Smooth muscle cell (in vitro differentiated cells): ENCODE measurements at regions not wholly inside any gene's neighbourhood (a gene's known extent, or its start where the extent isn't known, plus 50 kb on each side); places are given as distances from the start of the nearest gene placed in this dataset.
A peak's percentile ranks its signal among the peaks of the same experiment; 100 is the strongest.

Experiments used
- DNase-seq: peaks from one replicate; lab custom pipeline; 2025; ENCODE audit not compliant: unreplicated experiment; lab: John Stamatoyannopoulos, UW
- H2AFZ ChIP-seq: fragments of 200-600 bp; sonication (generic); 2 replicates; pipeline ENCODE4 v1.6.0; 2016; ENCODE audit warnings: antibody characterized with exemption, low read depth, mild to moderate bottlenecking
- H3F3A ChIP-seq: fragments of 200-600 bp; sonication (generic); 2 replicates; pipeline ENCODE4 v1.6.0; 2017; ENCODE audit warnings: antibody characterized with exemption, low read depth
- H3K27ac ChIP-seq: fragments of 200-600 bp; sonication (generic); 2 replicates; pipeline ENCODE4 v1.5.1; 2016; ENCODE audit warnings: low read depth, mild to moderate bottlenecking
- H3K27me3 ChIP-seq: fragments of 200-600 bp; sonication (generic); 2 replicates; pipeline ENCODE4 v1.6.1; 2016; ENCODE audit warnings: low read depth, mild to moderate bottlenecking
- H3K36me3 ChIP-seq: fragments of 200-600 bp; sonication (generic); 2 replicates; pipeline ENCODE4 v1.5.1; 2016; ENCODE audit warnings: low read depth
- H3K4me1 ChIP-seq: fragments of 200-600 bp; sonication (generic); 2 replicates; pipeline ENCODE4 v1.5.1; 2016; ENCODE audit warnings: low read depth
- H3K4me2 ChIP-seq: fragments of 200-600 bp; sonication (generic); 2 replicates; pipeline ENCODE4 v1.6.0; 2016; ENCODE audit warnings: mild to moderate bottlenecking
- H3K4me3 ChIP-seq: fragments of 200-600 bp; sonication (generic); 2 replicates; pipeline ENCODE4 v1.5.1; 2016; ENCODE audit warnings: mild to moderate bottlenecking
- H3K79me2 ChIP-seq: fragments of 200-600 bp; sonication (generic); 2 replicates; pipeline ENCODE4 v1.6.0; 2016; ENCODE audit warnings: low read depth, mild to moderate bottlenecking
- H3K9ac ChIP-seq: fragments of 200-600 bp; sonication (generic); 2 replicates; pipeline ENCODE4 v1.6.0; 2016; ENCODE audit warnings: low read depth
- H3K9me3 ChIP-seq: fragments of 200-600 bp; sonication (generic); replicated peaks from 2 replicates; pipeline ENCODE4 v1.5.1; 2016; ENCODE audit warnings: low read depth
- H4K20me1 ChIP-seq: fragments of 200-600 bp; sonication (generic); 2 replicates; pipeline ENCODE4 v1.6.0; 2016; ENCODE audit warnings: low read depth
- CTCF ChIP-seq: fragments of 200-600 bp; sonication (generic); IDR thresholded peaks from 2 replicates; pipeline ENCODE4 v1.5.1; 2017; ENCODE audit warnings: borderline replicate concordance, mild to moderate bottlenecking, antibody characterized with exemption; ENCODE audit not compliant: insufficient read depth, poor library complexity, severe bottlenecking
- WGBS: methylation state at CpG from one replicate; pipeline ENCODE4 v1.1.7; 2016; ENCODE audit warnings: low lambda C conversion rate; 5-methylcytosine and 5-hydroxymethylcytosine counted together

GRCh38 chr1:201708085-201708512 lies 120.9 kb upstream of the IPO9 start:
- H3K4me1 ChIP-seq, result peaks cover 39% of the 10 kb centered on the region
- H3K4me3 ChIP-seq, result no peak overlapping the region
- H3K27me3 ChIP-seq, result no peaks in the 10 kb centered on the region
- H2AFZ ChIP-seq, result no peak overlapping the region
- no peak overlapping the region for H3K4me2 ChIP-seq
- H3K79me2 ChIP-seq, result peaks cover 58% of the 10 kb centered on the region
- no peaks in the 10 kb centered on the region for H3K36me3 ChIP-seq
- peaks cover 31% of the 10 kb centered on the region for H4K20me1 ChIP-seq
- no peak overlapping the region for H3K27ac ChIP-seq
- H3F3A ChIP-seq, result peaks cover 27% of the 10 kb centered on the region
- 44% methylated on average over 3 of the region's 4 CpGs for WGBS
- H3K9me3 ChIP-seq, result no peaks in the 10 kb centered on the region
- DNase-seq, result no peak
- no peak for TF ChIP-seq CTCF
- no peak overlapping the region for H3K9ac ChIP-seq

- Histone ChIP-seq H3K4me1 (peaks cover 36% of the 10 kb centered on the region), H3K79me2 (peaks cover 53% of the 10 kb centered on the region), H4K20me1 (peaks cover 28% of the 10 kb centered on the region), H3K27ac (peak overlapping the region; percentile 92), H3K4me2 (no peak overlapping the region), H3K36me3 (no peaks in the 10 kb centered on the region), H3F3A (peaks cover 27% of the 10 kb centered on the region), H2AFZ (no peak overlapping the region), H3K4me3 (no peak overlapping the region), H3K9me3 (no peaks in the 10 kb centered on the region), H3K27me3 (no peaks in the 10 kb centered on the region), H3K9ac (no peak overlapping the region)
- DNase-seq, result no peak
- TF ChIP-seq CTCF, result no peak
- 81% methylated on average over 5 of the region's 5 CpGs for WGBS
Observed at GRCh38 chr1:201708691-201709090, 120.3 kb upstream of the IPO9 start.

GRCh38 chr1:201709564-201710295 lies 119.2 kb upstream of the IPO9 start:
- Histone ChIP-seq H3K27me3 (no peaks in the 10 kb centered on the region), H3K4me2 (peak overlapping the region; percentile 72), H3K4me1 (peaks cover 40% of the 10 kb centered on the region), H3F3A (peaks cover 27% of the 10 kb centered on the region), H3K27ac (peak overlapping the region; percentile 92), H3K36me3 (no peaks in the 10 kb centered on the region), H3K79me2 (peaks cover 47% of the 10 kb centered on the region), H3K9me3 (no peaks in the 10 kb centered on the region), H3K9ac (peak overlapping the region; percentile 67), H2AFZ (no peak overlapping the region), H4K20me1 (peaks cover 24% of the 10 kb centered on the region), H3K4me3 (no peak overlapping the region)
- peak; percentile 29 for DNase-seq
- TF ChIP-seq CTCF, result peak; percentile 78
- 16% methylated on average over 4 of the region's 4 CpGs for WGBS
